ENCODE measurements at regions not wholly inside any gene's neighbourhood (a gene's known extent, or its start where the extent isn't known, plus 50 kb on each side); places are given as distances from the start of the nearest gene placed in this dataset.

- ChIA-PET POLR2A (no interaction called here), CTCF (no interaction called here)
- intact Hi-C loops (cut with micrococcal nuclease; ENCODE audit: unreplicated experiment) (no loop called here), in situ Hi-C loops (cut with HindIII; ENCODE audit: low pct_unique_long_range_greater_than_20kb, low sequenced_read_pairs) (no loop called here)
- TF ChIP-seq TCF7L2 (IDR thresholded peaks at IDR 0.05; ENCODE audit: low read depth, low read length) = no peak
- Histone ChIP-seq H3K4me1 (ENCODE audit: control insufficient read depth, insufficient read depth, low read length) (no peaks in the 10 kb centered on the region), H3K27ac (ENCODE audit: low read length) (no peak overlapping the region), H3K27me3 (ENCODE audit: control insufficient read depth, insufficient read depth, low read length) (no peaks in the 10 kb centered on the region), H3K36me3 (ENCODE audit: control insufficient read depth, insufficient read depth, low read length) (no peaks in the 10 kb centered on the region), H3K9me3 (ENCODE audit: control insufficient read depth, insufficient read depth, low read depth, low read length) (no peaks in the 10 kb centered on the region), H3K4me3 (ENCODE audit: low read depth in 2 of 2, low read length in 2 of 2) (no peak overlapping the region)
- ATAC-seq (no peak), DNase-seq (ENCODE audit: low read depth, low spot score) (no peak)
- BruUV-seq (replicated peaks) = no TSS peak
Observed at GRCh38 chr4:165757451-165757850, 115.6 kb upstream of the TLL1 start.

- no peak for DNase-seq (ENCODE audit: low read depth, low spot score)
- intact Hi-C loops (cut with micrococcal nuclease; ENCODE audit: unreplicated experiment) = no loop called here
- TF ChIP-seq REST (IDR thresholded peaks at IDR 0.05; ENCODE audit: insufficient read depth in 1 of 2, low read depth in 2 of 2, low read length in 1 of 2) (no peak), CTCF (IDR thresholded peaks at IDR 0.05) (no peak), POLR2AphosphoS5 (IDR thresholded peaks at IDR 0.05; ENCODE audit: low read depth, low read length) (no peak), TCF7L2 (IDR thresholded peaks at IDR 0.05; ENCODE audit: low read depth, low read length) (no peak), SIN3A (IDR thresholded peaks at IDR 0.05; ENCODE audit: borderline replicate concordance, insufficient read depth, low read depth, low read length) (no peak)
- no peak overlapping the region for H3K27ac ChIP-seq (ENCODE audit: low read length)
- H3K4me1 ChIP-seq (ENCODE audit: control insufficient read depth, insufficient read depth, low read length) = no peaks in the 10 kb centered on the region
- no peak for ATAC-seq
- H3K4me3 ChIP-seq (ENCODE audit: low read depth in 2 of 2, low read length in 2 of 2) = no peak overlapping the region
- no peaks in the 10 kb centered on the region for H3K27me3 ChIP-seq (ENCODE audit: control insufficient read depth, insufficient read depth, low read length)
- ChIA-PET CTCF (no interaction called here), POLR2A (no interaction called here)
- no peaks in the 10 kb centered on the region for H3K9me3 ChIP-seq (ENCODE audit: control insufficient read depth, insufficient read depth, low read depth, low read length)
- no TSS peak for BruUV-seq (replicated peaks)
- no peaks in the 10 kb centered on the region for H3K36me3 ChIP-seq (ENCODE audit: control insufficient read depth, insufficient read depth, low read length)
- in situ Hi-C loops (cut with HindIII; ENCODE audit: low pct_unique_long_range_greater_than_20kb, low sequenced_read_pairs) = no loop called here
Observed at GRCh38 chr4:165758086-165758485, 115.0 kb upstream of the TLL1 start.

GRCh38 chr4:165760182-165760581 lies 112.9 kb upstream of the TLL1 start:
- no peaks in the 10 kb centered on the region for H3K27me3 ChIP-seq (ENCODE audit: control insufficient read depth, insufficient read depth, low read length)
- no peaks in the 10 kb centered on the region for H3K4me1 ChIP-seq (ENCODE audit: control insufficient read depth, insufficient read depth, low read length)
- no peak overlapping the region for H3K4me3 ChIP-seq (ENCODE audit: low read depth in 2 of 2, low read length in 2 of 2)
- intact Hi-C loops (cut with micrococcal nuclease; ENCODE audit: unreplicated experiment) (no loop called here), in situ Hi-C loops (cut with HindIII; ENCODE audit: low pct_unique_long_range_greater_than_20kb, low sequenced_read_pairs) (no loop called here)
- no TSS peak for BruUV-seq (replicated peaks)
- H3K36me3 ChIP-seq (ENCODE audit: control insufficient read depth, insufficient read depth, low read length) = no peaks in the 10 kb centered on the region
- TF ChIP-seq POLR2AphosphoS5 (IDR thresholded peaks at IDR 0.05; ENCODE audit: low read depth, low read length) (no peak), SIN3A (IDR thresholded peaks at IDR 0.05; ENCODE audit: borderline replicate concordance, insufficient read depth, low read depth, low read length) (no peak), TCF7L2 (IDR thresholded peaks at IDR 0.05; ENCODE audit: low read depth, low read length) (no peak), REST (IDR thresholded peaks at IDR 0.05; ENCODE audit: insufficient read depth in 1 of 2, low read depth in 2 of 2, low read length in 1 of 2) (no peak), CTCF (IDR thresholded peaks at IDR 0.05) (no peak)
- POLR2A ChIA-PET = no interaction called here
- H3K27ac ChIP-seq (ENCODE audit: low read length) = no peak overlapping the region
- DNase-seq (ENCODE audit: low read depth, low spot score) (no peak), ATAC-seq (no peak)
- CTCF ChIA-PET = no interaction called here
- no peaks in the 10 kb centered on the region for H3K9me3 ChIP-seq (ENCODE audit: control insufficient read depth, insufficient read depth, low read depth, low read length)
